ENCODE measurements at regions not wholly inside any gene's neighbourhood (a gene's known extent, or its start where the extent isn't known, plus 50 kb on each side); places are given as distances from the start of the nearest gene placed in this dataset.

GRCh38 chr18:2082676-2083075 lies 488.6 kb downstream of the METTL4 start (continued):
- TF ChIP-seq ARID4B (CRISPR knock-in tag; IDR thresholded peaks at IDR 0.05; ENCODE audit: borderline replicate concordance) = no peak
- no peak for TF ChIP-seq RORB (CRISPR knock-in tag; IDR thresholded peaks at IDR 0.05)

GRCh38 chr18:2083691-2084090 lies 487.6 kb downstream of the METTL4 start:
- H3K9me3 Mint-ChIP-seq = peaks cover 21% of the 10 kb centered on the region
- H3K27ac Mint-ChIP-seq = no peak overlapping the region
- POLR2A ChIA-PET = no interaction called here
- TF ChIP-seq TP53 (CRISPR knock-in tag; IDR thresholded peaks at IDR 0.05) (no peak), TEAD4 (CRISPR knock-in tag; IDR thresholded peaks at IDR 0.05) (no peak), PRDM15 (CRISPR knock-in tag; IDR thresholded peaks at IDR 0.05) (no peak), MAX (CRISPR knock-in tag; IDR thresholded peaks at IDR 0.05) (no peak), ZNF396 (CRISPR knock-in tag; IDR thresholded peaks at IDR 0.05; ENCODE audit: borderline replicate concordance) (no peak), NR3C1 (CRISPR knock-in tag; conservative IDR thresholded peaks at IDR 0.05; ENCODE audit: low read depth) (no peak), ZNF425 (CRISPR knock-in tag; conservative IDR thresholded peaks at IDR 0.05) (no peak), E2F1 (CRISPR knock-in tag; IDR thresholded peaks at IDR 0.05) (no peak), FOXP1 (CRISPR knock-in tag; IDR thresholded peaks at IDR 0.05; ENCODE audit: borderline replicate concordance) (no peak), ZNF263 (CRISPR knock-in tag; IDR thresholded peaks at IDR 0.05; ENCODE audit: low read depth) (no peak), GRHL2 (CRISPR knock-in tag; IDR thresholded peaks at IDR 0.05; ENCODE audit: insufficient replicate concordance, severe bottlenecking) (no peak)
- H3K36me3 Mint-ChIP-seq = 0 out of 2 replicates have a peak, but pooled peaks cover 3% of the 10 kb centered on the region
- DNase-seq (ENCODE audit: low spot score) (peak; percentile 35), ATAC-seq (peak; percentile 86)
- no peak overlapping the region for H3K4me3 Mint-ChIP-seq
- H3K4me1 Mint-ChIP-seq = no peaks in the 10 kb centered on the region
- CTCF ChIA-PET = interaction anchor here (0.8 to 2.4 kb wide), 6 partner anchors 21 to 189 kb away, joined by 3 to 16 read pairs (median 4); no protein-coding TSS in a partner anchor
- H3K27me3 Mint-ChIP-seq (ENCODE audit: low read depth) = no peaks in the 10 kb centered on the region; the same call in 1 of the 2 replicates

Data from WTC11 (cell line).